H1 (cell line): ENCODE measurements at regions not wholly inside any gene's neighbourhood (a gene's known extent, or its start where the extent isn't known, plus 50 kb on each side); places are given as distances from the start of the nearest gene placed in this dataset.

ENCODE experiments used
- CTCF ChIA-PET: fragments of 300-600 bp; sonication (Branson Sonifier 250); formaldehyde crosslinking; loops from one replicate; lab custom pipeline; 2021; ENCODE audit not compliant: partially characterized antibody; lab: Charles Lee
- POLR2A ChIA-PET: fragments of 300-600 bp; sonication (Branson Sonifier 250); formaldehyde crosslinking; loops from one replicate; lab custom pipeline; 2021; ENCODE audit warnings: inconsistent platforms; ENCODE audit not compliant: partially characterized antibody; lab: Charles Lee
- DNase-seq, 2 experiments: peaks; one replicate each; pipeline versions ENCODE4 v3.0.0 to v3.0.0-alpha.2; 2010 to 2022; ENCODE audit warnings: low spot score in 2 of 2, low read depth in 1 of 2, mixed read lengths in 1 of 2
- FAIRE-seq: peaks from 2 replicates; lab custom pipeline; 2011; peaks lifted over from hg19 to GRCh38; lab: Jason Lieb, UNC
- H2AFZ ChIP-seq: 2 replicates; pipeline ENCODE4 v1.8.1; 2012; ENCODE audit warnings: low read length, inconsistent platforms
- H2AK5ac ChIP-seq: 2 replicates; pipeline ENCODE4 v1.6.1; 2013; ENCODE audit warnings: low read depth, low read length
- H2BK120ac ChIP-seq: replicated peaks from 2 replicates; pipeline ENCODE3; 2013; ENCODE audit warnings: low read depth, low read length, inconsistent platforms
- H2BK12ac ChIP-seq: 2 replicates; pipeline ENCODE4 v1.6.1; 2013; ENCODE audit warnings: low read depth, low read length
- H2BK15ac ChIP-seq: 2 replicates; pipeline ENCODE4 v1.6.1; 2013; ENCODE audit warnings: low read length
- H2BK20ac ChIP-seq: 2 replicates; pipeline ENCODE4 v1.6.1; 2013; ENCODE audit warnings: low read length
- H2BK5ac ChIP-seq: 2 replicates; pipeline ENCODE4 v1.6.1; 2013; ENCODE audit warnings: low read depth, low read length
- H3K14ac ChIP-seq: 2 replicates; pipeline ENCODE4 v1.6.1; 2013; ENCODE audit warnings: inconsistent platforms; ENCODE audit not compliant: insufficient read length
- H3K18ac ChIP-seq: 2 replicates; pipeline ENCODE4 v1.6.1; 2013; ENCODE audit warnings: low read length; ENCODE audit errors: extremely low read depth
- H3K23ac ChIP-seq: 2 replicates; pipeline ENCODE4 v1.6.1; 2013; ENCODE audit warnings: inconsistent platforms; ENCODE audit not compliant: insufficient read length
- H3K23me2 ChIP-seq: 2 replicates; pipeline ENCODE4 v1.6.1; 2013; ENCODE audit warnings: low read depth, low read length
- H3K27ac ChIP-seq: 2 replicates; pipeline ENCODE4 v1.6.1; 2011; ENCODE audit warnings: low read depth, low read length, inconsistent platforms
- H3K27me3 ChIP-seq, 4 experiments: replicated peaks in 1 of 4; 1 replicate in 1 of 4; 2 replicates in 3 of 4; pipeline versions ENCODE4 v1.6.1 to v1.8.1; 2011 to 2013; ENCODE audit warnings: low read length in 3 of 4, mild to moderate bottlenecking in 3 of 4, inconsistent platforms in 2 of 4, mixed read lengths in 2 of 4, moderate library complexity in 1 of 4; ENCODE audit not compliant: control insufficient read depth in 3 of 4, insufficient read depth in 3 of 4; ENCODE audit errors: extremely low read depth in 1 of 4
- H3K36me3 ChIP-seq, 4 experiments: 2 replicates each; pipeline versions ENCODE4 v1.6.1 to v1.8.1; 2011 to 2013; ENCODE audit warnings: mild to moderate bottlenecking in 4 of 4, low read length in 3 of 4, moderate library complexity in 2 of 4, control low read depth in 1 of 4, inconsistent platforms in 1 of 4; ENCODE audit not compliant: insufficient read depth in 4 of 4, control insufficient read depth in 2 of 4
- H3K4ac ChIP-seq: replicated peaks from 2 replicates; pipeline ENCODE3; 2013; ENCODE audit warnings: low read length, low read depth, mixed read lengths, inconsistent platforms; ENCODE audit not compliant: insufficient read length
- H3K4me1 ChIP-seq, 4 experiments: replicated peaks in 1 of 4; 1 replicate in 1 of 4; 2 replicates in 3 of 4; pipeline versions ENCODE4 v1.6.1 to v1.8.1; 2011 to 2013; ENCODE audit warnings: low read length in 3 of 4, inconsistent platforms in 2 of 4, mixed read lengths in 1 of 4; ENCODE audit not compliant: insufficient read depth in 4 of 4, control insufficient read depth in 3 of 4
- H3K4me2 ChIP-seq, 2 experiments: 2 replicates each; pipeline versions ENCODE4 v1.6.1 to v1.8.1; 2011 to 2013; ENCODE audit warnings: low read depth in 2 of 2, low read length in 2 of 2, control low read depth in 1 of 2, inconsistent platforms in 1 of 2, mild to moderate bottlenecking in 1 of 2; ENCODE audit not compliant: insufficient read depth in 1 of 2
- H3K4me3 ChIP-seq, 4 experiments: fragments of 200-600, 300-600 bp in 1 of 4; sonication (generic), shearing (Covaris generic), sonication (Bioruptor Twin) in 1 of 4; 2 replicates each; pipeline versions ENCODE4 v1.5.1 to v1.8.1; 2011 to 2016; ENCODE audit warnings: low read length in 4 of 4, low read depth in 3 of 4, control low read depth in 2 of 4, inconsistent platforms in 2 of 4, mild to moderate bottlenecking in 2 of 4, mixed read lengths in 1 of 4, moderate library complexity in 1 of 4; ENCODE audit not compliant: insufficient read depth in 2 of 4; ENCODE audit errors: extremely low read depth in 1 of 4
- H3K56ac ChIP-seq: replicated peaks from 2 replicates; pipeline ENCODE3; 2013; ENCODE audit warnings: low read depth, mild to moderate bottlenecking, mixed read lengths, low read length, inconsistent platforms; ENCODE audit not compliant: insufficient read length
- H3K79me1 ChIP-seq: 2 replicates; pipeline ENCODE4 v1.6.1; 2013; ENCODE audit warnings: low read depth, low read length, control low read depth
- H3K79me2 ChIP-seq, 2 experiments: 2 replicates each; pipeline versions ENCODE4 v1.6.1 to v1.8.1; 2012 to 2013; ENCODE audit warnings: low read length in 2 of 2, mild to moderate bottlenecking in 2 of 2, inconsistent platforms in 1 of 2; ENCODE audit not compliant: insufficient read depth in 2 of 2, control insufficient read depth in 1 of 2
- H3K9ac ChIP-seq, 4 experiments: replicated peaks in 1 of 4; 1 replicate in 1 of 4; 2 replicates in 3 of 4; pipeline versions ENCODE4 v1.6.1 to v1.8.1; 2011 to 2013; ENCODE audit warnings: low read depth in 3 of 4, low read length in 3 of 4, control low read depth in 2 of 4, mild to moderate bottlenecking in 2 of 4, moderate library complexity in 2 of 4, inconsistent platforms in 1 of 4; ENCODE audit errors: extremely low read depth in 1 of 4
- H3K9me3 ChIP-seq, 2 experiments: 2 replicates each; pipeline versions ENCODE4 v1.6.1 to v1.8.1; 2012 to 2013; ENCODE audit warnings: mild to moderate bottlenecking in 2 of 2, moderate library complexity in 2 of 2, control low read depth in 1 of 2, inconsistent platforms in 1 of 2, low read depth in 1 of 2, low read length in 1 of 2, mixed read lengths in 1 of 2; ENCODE audit not compliant: insufficient read depth in 2 of 2
- H4K20me1 ChIP-seq, 2 experiments: replicated peaks in 1 of 2; 2 replicates each; pipeline versions ENCODE3 to v1.8.1; 2011 to 2013; ENCODE audit warnings: inconsistent platforms in 2 of 2, low read length in 2 of 2, mild to moderate bottlenecking in 1 of 2; ENCODE audit not compliant: insufficient read depth in 2 of 2, control insufficient read depth in 1 of 2
- H4K5ac ChIP-seq: 2 replicates; pipeline ENCODE4 v1.6.1; 2013; ENCODE audit warnings: low read length, low read depth, mixed read lengths, inconsistent platforms; ENCODE audit not compliant: insufficient read length
- H4K8ac ChIP-seq: 2 replicates; pipeline ENCODE4 v1.8.0; 2013; ENCODE audit warnings: mild to moderate bottlenecking, moderate library complexity, low read length, inconsistent platforms; ENCODE audit not compliant: insufficient read depth; ENCODE audit errors: extremely low read depth
- H4K91ac ChIP-seq: replicated peaks from 2 replicates; pipeline ENCODE3; 2013; ENCODE audit warnings: low read length, mixed read lengths, inconsistent platforms; ENCODE audit not compliant: insufficient read length
- CEBPB ChIP-seq: IDR thresholded peaks from 2 replicates; pipeline ENCODE4 v1.6.1; 2012; ENCODE audit warnings: low read depth, low read length
- CTBP2 ChIP-seq: IDR thresholded peaks from 2 replicates; pipeline ENCODE4 v1.7.0; 2011; ENCODE audit warnings: borderline replicate concordance, mild to moderate bottlenecking, moderate library complexity, mixed read lengths, low read length; ENCODE audit not compliant: insufficient read depth, insufficient read length
- EGR1 ChIP-seq: IDR thresholded peaks from 2 replicates; pipeline ENCODE4 v1.6.1; 2011; ENCODE audit warnings: low read depth, low read length, borderline replicate concordance
- JUND ChIP-seq: IDR thresholded peaks from 2 replicates; pipeline ENCODE4 v1.6.1; 2011; ENCODE audit warnings: mild to moderate bottlenecking, improper control_type of control experiment, low read length
- MAFK ChIP-seq: IDR thresholded peaks from 2 replicates; pipeline ENCODE4 v1.6.1; 2012; ENCODE audit warnings: low read depth, mild to moderate bottlenecking, improper control_type of control experiment, low read length
- NRF1 ChIP-seq: IDR thresholded peaks from 2 replicates; pipeline ENCODE4 v1.6.1; 2011; ENCODE audit warnings: mild to moderate bottlenecking, low read depth, low read length, improper control_type of control experiment
- POLR2AphosphoS5 ChIP-seq: IDR thresholded peaks from 2 replicates; pipeline ENCODE4 v1.6.1; 2011; ENCODE audit warnings: low read depth, low read length
- RXRA ChIP-seq: IDR thresholded peaks from 2 replicates; pipeline ENCODE4 v1.6.1; 2011; ENCODE audit warnings: low read depth, mild to moderate bottlenecking, low read length, moderate library complexity; ENCODE audit not compliant: insufficient read depth
- TAF7 ChIP-seq: optimal IDR thresholded peaks from 2 replicates; pipeline ENCODE3; 2011; ENCODE audit warnings: low read depth, mild to moderate bottlenecking, inconsistent platforms, low read length, moderate library complexity, borderline replicate concordance
- WGBS, 2 experiments: shearing (Covaris generic) in 1 of 2; methylation state at CpG; one replicate each; pipeline versions ENCODE4 v1.1.6 to v1.1.7; 2013 to 2015; ENCODE audit warnings: low lambda C conversion rate in 2 of 2, mixed read lengths in 2 of 2, inconsistent platforms in 1 of 2, low coverage in 1 of 2, missing lambda C conversion rate in 1 of 2; ENCODE audit not compliant: insufficient replicate concordance in 2 of 2, insufficient coverage in 1 of 2, insufficient read length in 1 of 2; ENCODE audit errors: extremely low coverage in 1 of 2, missing lambda C conversion rate in 1 of 2; 5-methylcytosine and 5-hydroxymethylcytosine counted together

GRCh38 chr3:106157411-106157810, 288.6 kb upstream of the CBLB start:
- CTCF ChIA-PET: no interaction called here
- FAIRE-seq: no peak

More at GRCh38 chr3:106157411-106157810, 288.6 kb upstream of the CBLB start:
- Histone ChIP-seq H3K4me1 (no peaks in the 10 kb centered on the region), H3K9ac (no peak overlapping the region), H3K4me3 (no peak overlapping the region), H2BK15ac (no peak overlapping the region), H4K5ac (no peak overlapping the region), H3K27me3 (no peaks in the 10 kb centered on the region), H2BK20ac (no peak overlapping the region), H3K79me2 (no peaks in the 10 kb centered on the region), H3K79me1 (no peaks in the 10 kb centered on the region), H3K23me2 (no peaks in the 10 kb centered on the region), H3K18ac (no peak overlapping the region), H4K8ac (no peak overlapping the region), H3K4ac (no peak overlapping the region), H2AK5ac (no peak overlapping the region), H2AFZ (no peak overlapping the region), H2BK120ac (no peak overlapping the region), H3K4me2 (no peak overlapping the region), H3K56ac (no peak overlapping the region), H3K23ac (no peak overlapping the region), H3K14ac (no peak overlapping the region), H4K20me1 (no peaks in the 10 kb centered on the region), H3K36me3 (no peaks in the 10 kb centered on the region), H3K27ac (no peak overlapping the region), H2BK12ac (no peak overlapping the region), H4K91ac (no peak overlapping the region), H2BK5ac (no peak overlapping the region), H3K9me3 (no peaks in the 10 kb centered on the region)
- TF ChIP-seq CEBPB (no peak), NRF1 (no peak), MAFK (no peak), CTBP2 (no peak), TAF7 (no peak), RXRA (no peak), EGR1 (no peak), POLR2AphosphoS5 (no peak), JUND (no peak)
- WGBS, 2 experiments: 97% methylated on average over 3 of the region's 3 CpGs; no CpG with 5 or more reads in 1 of the 2 experiments
- DNase-seq: no peak
- POLR2A ChIA-PET: no interaction called here
